ENCODE measurements at regions not wholly inside any gene's neighbourhood (a gene's known extent, or its start where the extent isn't known, plus 50 kb on each side); places are given as distances from the start of the nearest gene placed in this dataset.

- TF ChIP-seq CTCF (IDR thresholded peaks at IDR 0.05), result no peak
- no peak for TF ChIP-seq ZFX (IDR thresholded peaks at IDR 0.05; ENCODE audit: borderline replicate concordance)
These were observed 56.4 kb upstream of the FANCC start for GRCh38 chr9:95373782-95374487.
